ENCODE measurements at regions not wholly inside any gene's neighbourhood (a gene's known extent, or its start where the extent isn't known, plus 50 kb on each side); places are given as distances from the start of the nearest gene placed in this dataset.

- DNase-seq (ENCODE audit: low read depth in 1 of 2, low spot score in 1 of 2), result no peak
Measured at GRCh38 chr4:67236318-67236717, 309.0 kb downstream of the CENPC start.

GRCh38 chr4:67234296-67234695, 311.0 kb downstream of the CENPC start:
- no peak for DNase-seq (ENCODE audit: low read depth in 1 of 2, low spot score in 1 of 2)

GRCh38 chr4:67229148-67229547, 316.2 kb downstream of the CENPC start:
- DNase-seq (ENCODE audit: low read depth in 1 of 2, low spot score in 1 of 2), result no peak

GRCh38 chr4:67220861-67221260, 324.4 kb downstream of the CENPC start:
- DNase-seq (ENCODE audit: low read depth in 1 of 2, low spot score in 1 of 2), result no peak

- DNase-seq (ENCODE audit: low read depth in 1 of 2, low spot score in 1 of 2), result no peak
Measured at GRCh38 chr4:67218883-67219282, 326.4 kb downstream of the CENPC start.

GRCh38 chr4:67207941-67208441, 337.3 kb downstream of the CENPC start:
- no peak for DNase-seq (ENCODE audit: low read depth in 1 of 2, low spot score in 1 of 2)

GRCh38 chr4:67204441-67204840, 340.9 kb downstream of the CENPC start:
- no peak for DNase-seq (ENCODE audit: low read depth in 1 of 2, low spot score in 1 of 2)

GRCh38 chr4:67201334-67201733, 344.0 kb downstream of the CENPC start:
- no peak for DNase-seq (ENCODE audit: low read depth in 1 of 2, low spot score in 1 of 2)

GRCh38 chr4:67198727-67199126, 346.6 kb downstream of the CENPC start:
- DNase-seq (ENCODE audit: low read depth in 1 of 2, low spot score in 1 of 2), result no peak

GRCh38 chr4:67167849-67168248, 377.5 kb downstream of the CENPC start:
- no peak for DNase-seq (ENCODE audit: low read depth in 1 of 2, low spot score in 1 of 2)

- DNase-seq (ENCODE audit: low read depth in 1 of 2, low spot score in 1 of 2), result no peak
Measured at GRCh38 chr4:67162690-67163089, 382.6 kb downstream of the CENPC start.

- DNase-seq (ENCODE audit: low read depth in 1 of 2, low spot score in 1 of 2), result no peak
Measured at GRCh38 chr4:67161311-67161710, 384.0 kb downstream of the CENPC start.

GRCh38 chr4:67160394-67160793, 384.9 kb downstream of the CENPC start:
- no peak for DNase-seq (ENCODE audit: low read depth in 1 of 2, low spot score in 1 of 2)

- no peak for DNase-seq (ENCODE audit: low read depth in 1 of 2, low spot score in 1 of 2)
Measured at GRCh38 chr4:67158666-67159065, 386.6 kb downstream of the CENPC start.

- no peak for DNase-seq (ENCODE audit: low read depth in 1 of 2, low spot score in 1 of 2)
Measured at GRCh38 chr4:67152976-67153375, 392.3 kb downstream of the CENPC start.

GRCh38 chr4:67151376-67152343, 393.6 kb downstream of the CENPC start:
- no peak for DNase-seq (ENCODE audit: low read depth in 1 of 2, low spot score in 1 of 2)

GRCh38 chr4:67141586-67141985, 403.7 kb downstream of the CENPC start:
- no peak for DNase-seq (ENCODE audit: low read depth in 1 of 2, low spot score in 1 of 2)

- DNase-seq (ENCODE audit: low read depth in 1 of 2, low spot score in 1 of 2), result no peak
Measured at GRCh38 chr4:67134616-67135015, 410.7 kb downstream of the CENPC start.

GRCh38 chr4:67133162-67133561, 412.1 kb downstream of the CENPC start:
- DNase-seq (ENCODE audit: low read depth in 1 of 2, low spot score in 1 of 2), result no peak

- DNase-seq (ENCODE audit: low read depth in 1 of 2, low spot score in 1 of 2), result no peak
Measured at GRCh38 chr4:67131224-67131623, 414.1 kb downstream of the CENPC start.

GRCh38 chr4:67130411-67130810, 414.9 kb downstream of the CENPC start:
- no peak for DNase-seq (ENCODE audit: low read depth in 1 of 2, low spot score in 1 of 2)

- no peak for DNase-seq (ENCODE audit: low read depth in 1 of 2, low spot score in 1 of 2)
Measured at GRCh38 chr4:67126570-67126969, 418.7 kb downstream of the CENPC start.
